ENCODE measurements at regions not wholly inside any gene's neighbourhood (a gene's known extent, or its start where the extent isn't known, plus 50 kb on each side); places are given as distances from the start of the nearest gene placed in this dataset.

DNA sequence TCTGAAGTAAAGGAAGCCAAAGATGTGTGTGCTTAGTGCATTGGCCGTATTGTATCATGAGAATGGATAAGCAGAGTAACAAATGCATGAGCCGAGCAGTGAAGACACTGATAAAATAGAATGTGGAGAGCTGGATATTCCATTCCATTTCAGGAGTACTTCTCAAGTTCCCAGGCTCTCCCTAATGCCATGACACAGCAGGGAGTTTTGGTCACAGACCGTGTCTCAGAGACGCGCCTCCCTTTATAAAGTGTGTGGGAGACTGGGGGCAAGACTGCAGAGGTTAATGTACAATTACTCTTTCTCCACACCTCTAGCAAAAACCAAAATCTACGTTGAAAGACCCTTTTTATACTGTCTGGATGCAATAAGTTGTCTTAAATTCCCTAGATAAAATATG lies 575.6 kb downstream of the EFNB2 start:
- no peak overlapping the region for H3K9ac ChIP-seq (replicated peaks in 1 of 4; ENCODE audit: extremely low read depth in 1 of 4, low read depth in 3 of 4, low read length in 3 of 4)
- WGBS, 2 experiments (ENCODE audit: extremely low coverage in 1 of 2, insufficient coverage in 1 of 2, insufficient read length in 1 of 2, insufficient replicate concordance in 2 of 2, low coverage in 1 of 2, low lambda C conversion rate in 2 of 2, missing lambda C conversion rate in 1 of 2): 95% methylated on average over 6 of the region's 6 CpGs; no CpG with 5 or more reads in 1 of the 2 experiments
- FAIRE-seq: no peak
- no peak for TF ChIP-seq CBX5 (IDR thresholded peaks at IDR 0.05; ENCODE audit: low read depth, low read length)
- TF ChIP-seq TBP (IDR thresholded peaks at IDR 0.05; ENCODE audit: low read depth, low read length): no peak
- TF ChIP-seq TAF1 (IDR thresholded peaks at IDR 0.05; ENCODE audit: low read depth, low read length): no peak
- TF ChIP-seq ZNF274 (IDR thresholded peaks at IDR 0.05; ENCODE audit: borderline replicate concordance, extremely low read depth, low read length): no peak
- no peak for TF ChIP-seq NRF1 (IDR thresholded peaks at IDR 0.05; ENCODE audit: low read depth, low read length)
- no peak for TF ChIP-seq NANOG (IDR thresholded peaks at IDR 0.05; ENCODE audit: insufficient read depth, low read depth, low read length, poor library complexity, severe bottlenecking)
- no peak for TF ChIP-seq SP1 (IDR thresholded peaks at IDR 0.05; ENCODE audit: low read depth, low read length)
- TF ChIP-seq TEAD4 (IDR thresholded peaks at IDR 0.05; ENCODE audit: low read depth, low read length): no peak
- TF ChIP-seq, protein P1, sequence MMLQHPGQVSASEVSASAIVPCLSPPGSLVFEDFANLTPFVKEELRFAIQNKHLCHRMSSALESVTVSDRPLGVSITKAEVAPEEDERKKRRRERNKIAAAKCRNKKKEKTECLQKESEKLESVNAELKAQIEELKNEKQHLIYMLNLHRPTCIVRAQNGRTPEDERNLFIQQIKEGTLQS (IDR thresholded peaks at IDR 0.05; ENCODE audit: insufficient read depth, low read depth, low read length): no peak
- TF ChIP-seq SRF (IDR thresholded peaks at IDR 0.05; ENCODE audit: low read depth, low read length): no peak
- TF ChIP-seq PHF8 (conservative IDR thresholded peaks at IDR 0.05; ENCODE audit: low read depth, low read length): no peak
- TF ChIP-seq RNF2 (IDR thresholded peaks at IDR 0.05; ENCODE audit: borderline replicate concordance, low read depth, low read length, missing control alignments, poor library complexity, severe bottlenecking): no peak
- TF ChIP-seq, protein P2, sequence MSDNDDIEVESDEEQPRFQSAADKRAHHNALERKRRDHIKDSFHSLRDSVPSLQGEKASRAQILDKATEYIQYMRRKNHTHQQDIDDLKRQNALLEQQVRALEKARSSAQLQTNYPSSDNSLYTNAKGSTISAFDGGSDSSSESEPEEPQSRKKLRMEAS (IDR thresholded peaks at IDR 0.05): no peak
- no peak for TF ChIP-seq GABPA (IDR thresholded peaks at IDR 0.05; ENCODE audit: borderline replicate concordance, insufficient read depth, low read length)
- TF ChIP-seq POLR2A (IDR thresholded peaks at IDR 0.05; ENCODE audit: control extremely low read depth in 1 of 2, low read depth in 2 of 2, low read length in 2 of 2): no peak

More for the DNA sequence above, 575.6 kb downstream of the EFNB2 start:
- H3K4ac ChIP-seq (replicated peaks; ENCODE audit: insufficient read length, low read depth, low read length): no peak overlapping the region
- H2AK5ac ChIP-seq (ENCODE audit: low read depth, low read length): no peak overlapping the region
- no peak overlapping the region for H2BK20ac ChIP-seq (ENCODE audit: low read length)
- no peak overlapping the region for H2BK5ac ChIP-seq (ENCODE audit: low read depth, low read length)
- no peaks in the 10 kb centered on the region for H3K79me1 ChIP-seq (ENCODE audit: low read depth, low read length)
- H3K23me2 ChIP-seq (ENCODE audit: low read depth, low read length): no peaks in the 10 kb centered on the region
- no peak overlapping the region for H4K8ac ChIP-seq (ENCODE audit: extremely low read depth, insufficient read depth, low read length)
- no peak overlapping the region for H3K4me2 ChIP-seq (ENCODE audit: insufficient read depth in 1 of 2, low read depth in 2 of 2, low read length in 2 of 2)
- ChIA-PET POLR2A (ENCODE audit: partially characterized antibody) (no interaction called here), CTCF (ENCODE audit: partially characterized antibody) (no interaction called here)
- H3K79me2 ChIP-seq (ENCODE audit: control insufficient read depth in 1 of 2, insufficient read depth in 2 of 2, low read length in 2 of 2): no peaks in the 10 kb centered on the region
- no peak overlapping the region for H2BK15ac ChIP-seq (ENCODE audit: low read length)
- H3K27me3 ChIP-seq (replicated peaks in 1 of 4; ENCODE audit: control insufficient read depth in 3 of 4, extremely low read depth in 1 of 4, insufficient read depth in 3 of 4, low read length in 3 of 4): peaks cover 0 to 1% (median 0%) of the 10 kb centered on the region in 4 experiments; a peak in 1 of 7 replicates
- no peak overlapping the region for H2BK120ac ChIP-seq (replicated peaks; ENCODE audit: low read depth, low read length)
- H3K27ac ChIP-seq (ENCODE audit: low read depth, low read length): no peak overlapping the region
- H4K91ac ChIP-seq (replicated peaks; ENCODE audit: insufficient read length, low read length): no peak overlapping the region
- H3K4me3 ChIP-seq (ENCODE audit: extremely low read depth in 1 of 4, insufficient read depth in 2 of 4, low read depth in 3 of 4, low read length in 4 of 4): no peak overlapping the region
- no peaks in the 10 kb centered on the region for H4K20me1 ChIP-seq (replicated peaks in 1 of 2; ENCODE audit: control insufficient read depth in 1 of 2, insufficient read depth in 2 of 2, low read length in 2 of 2)
- H3K23ac ChIP-seq (ENCODE audit: insufficient read length): no peak overlapping the region
- H2BK12ac ChIP-seq (ENCODE audit: low read depth, low read length): no peak overlapping the region
- H2AFZ ChIP-seq (ENCODE audit: low read length): no peak overlapping the region
- H4K5ac ChIP-seq (ENCODE audit: insufficient read length, low read depth, low read length): no peak overlapping the region
- H3K14ac ChIP-seq (ENCODE audit: insufficient read length): no peak overlapping the region
- no peak overlapping the region for H3K18ac ChIP-seq (ENCODE audit: extremely low read depth, low read length)
- H3K56ac ChIP-seq (replicated peaks; ENCODE audit: insufficient read length, low read depth, low read length): no peak overlapping the region
- no peaks in the 10 kb centered on the region for H3K36me3 ChIP-seq (ENCODE audit: control insufficient read depth in 2 of 4, insufficient read depth in 4 of 4, low read length in 3 of 4)
- DNase-seq (ENCODE audit: low read depth in 1 of 2, low spot score in 2 of 2): no peak
- peaks cover 0 to 3% (median 0%) of the 10 kb centered on the region in 4 experiments; a peak in 1 of 7 replicates for H3K4me1 ChIP-seq (replicated peaks in 1 of 4; ENCODE audit: control insufficient read depth in 3 of 4, insufficient read depth in 4 of 4, low read length in 3 of 4)
- H3K9me3 ChIP-seq (ENCODE audit: insufficient read depth in 2 of 2, low read depth in 1 of 2, low read length in 1 of 2): no peaks in the 10 kb centered on the region
